Right kidney (tissue), 1 donor: ENCODE measurements at regions not wholly inside any gene's neighbourhood (a gene's known extent, or its start where the extent isn't known, plus 50 kb on each side); places are given as distances from the start of the nearest gene placed in this dataset.
A peak's percentile ranks its signal among the peaks of the same experiment; 100 is the strongest.
"Not testable (repeated sequence)": the region's sequence is repeated elsewhere in the genome, so short reads cannot be mapped to it uniquely, and the experiment has no call there.

Experiments used
- DNase-seq: peaks from one replicate; pipeline ENCODE4 v3.0.0-alpha.2; 2016

DNA sequence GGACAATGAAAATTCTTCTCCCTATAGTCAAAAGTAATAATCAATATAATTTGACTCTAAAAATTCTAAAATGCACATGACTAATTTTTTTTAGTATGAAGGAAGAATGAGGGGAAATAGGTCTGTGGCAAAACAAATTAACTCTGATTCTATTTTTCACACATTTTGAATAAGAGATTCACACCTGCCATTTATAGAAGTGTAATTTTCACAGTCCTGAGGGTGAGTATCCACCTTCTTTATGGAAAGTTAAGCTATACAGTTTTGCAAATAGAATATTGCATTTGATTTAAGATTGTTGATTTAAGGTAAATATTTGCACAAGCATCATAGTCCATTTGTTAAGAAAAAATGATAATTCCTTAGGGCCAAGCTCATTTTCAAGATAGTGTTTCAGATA, 417.7 kb downstream of the CHSY3 start:
- no peak for DNase-seq

DNA sequence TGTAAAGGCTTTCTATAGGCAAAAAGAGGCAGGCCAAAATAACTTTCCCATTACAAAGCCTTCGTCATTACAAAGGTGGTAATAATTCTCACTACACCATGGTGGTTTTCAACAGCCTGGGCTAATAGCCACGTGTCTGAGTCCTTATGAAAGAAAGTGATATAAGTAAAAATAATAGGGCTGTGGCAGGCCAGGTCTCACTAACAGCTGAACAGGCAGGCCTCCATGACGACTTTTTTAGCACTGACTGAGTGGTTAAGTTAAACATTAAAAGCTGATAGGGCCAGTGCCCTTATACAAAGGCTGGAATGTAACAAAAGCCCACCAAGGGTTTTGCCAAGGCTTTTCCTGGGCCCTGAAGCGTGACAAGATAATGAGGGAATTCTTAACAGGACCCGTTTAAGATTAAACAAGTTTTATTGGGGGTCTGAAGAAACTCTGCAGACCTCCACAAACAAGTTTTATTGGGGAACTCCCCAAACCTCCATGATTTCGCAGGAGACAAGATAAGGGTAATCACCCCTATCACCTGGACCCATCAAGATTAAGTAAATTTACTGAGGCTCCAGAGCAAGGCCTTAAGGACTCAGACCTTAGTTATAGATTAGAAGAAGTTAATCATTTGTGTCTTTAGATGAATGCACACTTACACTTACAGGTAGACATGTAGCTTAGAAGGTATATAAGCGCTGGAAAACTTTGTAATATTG, 412.9 kb downstream of the CHSY3 start:
- DNase-seq = peak; percentile 51

DNA sequence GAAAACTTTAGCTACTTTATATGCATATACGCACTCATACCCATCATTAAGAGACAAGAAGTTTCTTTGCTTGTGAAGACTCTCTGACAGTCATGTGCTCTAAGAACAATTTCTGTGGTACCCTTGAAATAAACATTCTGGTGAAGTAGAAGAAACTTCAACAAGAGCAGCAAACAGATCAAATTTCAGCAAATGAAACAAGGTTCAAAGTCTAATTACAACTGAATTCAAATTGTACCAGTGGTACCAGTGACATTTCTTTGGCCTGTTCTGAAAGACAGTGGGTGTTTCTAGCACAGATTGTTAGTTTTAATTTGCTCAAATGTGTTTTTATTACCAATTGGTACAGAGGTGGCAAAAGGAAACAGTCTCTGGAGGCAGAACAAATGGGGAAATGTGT, 391.0 kb downstream of the CHSY3 start:
- no peak for DNase-seq

DNA sequence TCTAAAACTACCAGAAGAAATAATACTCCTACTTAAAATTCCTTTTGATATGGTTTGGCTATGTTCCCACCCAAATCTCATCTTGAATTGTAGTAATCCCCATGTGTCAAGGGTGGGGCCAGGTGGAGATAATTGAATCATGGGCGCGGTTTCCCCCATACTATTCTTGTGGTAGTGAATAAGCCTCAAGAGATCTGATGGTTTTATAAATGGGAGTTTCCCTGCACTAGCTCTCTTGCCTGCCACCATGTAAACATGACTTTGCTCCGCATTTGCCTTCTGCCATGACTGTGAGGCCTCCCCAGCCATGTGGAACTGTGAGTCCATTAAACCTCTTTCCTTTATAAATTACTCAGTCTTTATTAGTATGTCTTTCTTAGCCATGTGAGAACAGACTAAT, 390.5 kb downstream of the CHSY3 start:
- not testable (repeated sequence) for DNase-seq

DNA sequence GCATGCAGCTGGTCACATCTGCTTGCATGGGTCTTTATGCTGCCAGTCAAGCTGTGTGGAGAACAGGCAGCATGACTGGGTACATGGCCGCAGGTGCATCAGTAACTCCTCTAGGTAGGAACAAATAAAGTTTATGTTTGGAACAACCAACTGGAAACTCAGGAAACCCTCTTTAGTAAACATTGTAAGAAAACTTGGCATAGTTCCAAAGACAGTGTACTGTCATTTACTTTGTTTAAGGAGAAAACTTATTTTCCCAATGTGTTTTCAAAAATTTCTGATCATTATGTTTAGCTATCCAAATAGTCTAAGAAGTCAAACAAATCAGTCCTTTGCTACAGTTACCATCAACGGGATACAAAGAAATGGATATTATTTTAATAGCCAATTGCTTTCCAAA, 386.0 kb downstream of the CHSY3 start:
- DNase-seq = no peak

DNA sequence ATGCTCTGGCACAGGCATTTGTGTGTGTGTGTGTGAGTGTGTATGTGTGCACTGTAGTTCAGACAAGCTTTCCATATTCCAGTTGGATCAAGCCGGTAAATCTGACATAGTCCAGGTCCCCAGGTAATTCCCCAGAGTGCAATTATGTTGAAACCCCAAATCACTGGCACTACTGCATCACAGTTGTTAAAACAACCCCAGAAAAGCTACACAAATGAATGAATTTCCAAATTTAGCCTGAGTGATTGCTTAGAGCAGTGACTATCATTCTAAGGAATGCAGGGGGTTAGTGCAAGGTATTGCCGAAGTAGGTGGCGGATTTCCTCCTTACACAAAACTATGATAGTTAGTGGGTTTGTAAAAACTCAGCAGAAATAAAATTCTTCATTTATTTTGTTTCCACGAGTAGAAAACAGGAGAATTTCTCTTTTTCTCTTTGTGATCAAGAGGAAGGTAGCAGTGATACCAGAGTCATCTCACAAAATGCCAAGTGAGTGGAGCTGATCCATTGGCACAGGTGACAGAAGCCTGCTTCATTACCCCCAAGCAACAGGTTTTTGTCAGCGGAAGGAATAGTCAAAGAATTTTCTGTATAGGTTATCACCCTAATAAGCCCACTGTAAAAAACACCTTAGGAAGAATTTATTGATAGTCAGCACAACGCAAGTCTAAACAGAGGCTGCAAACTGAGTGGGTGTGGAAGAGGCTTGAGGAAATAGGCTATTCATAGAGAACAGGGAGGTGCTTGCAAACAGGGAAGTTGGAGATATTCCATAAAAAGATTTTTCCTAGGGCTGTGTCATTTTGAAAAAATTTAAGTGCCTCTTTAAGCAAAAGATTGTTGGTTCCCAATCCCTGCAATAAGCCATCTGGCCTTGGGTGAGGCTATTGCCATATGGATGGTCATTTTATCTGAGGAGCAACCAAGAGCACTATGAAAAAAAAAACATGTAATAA, 385.1 kb downstream of the CHSY3 start:
- no peak for DNase-seq

DNA sequence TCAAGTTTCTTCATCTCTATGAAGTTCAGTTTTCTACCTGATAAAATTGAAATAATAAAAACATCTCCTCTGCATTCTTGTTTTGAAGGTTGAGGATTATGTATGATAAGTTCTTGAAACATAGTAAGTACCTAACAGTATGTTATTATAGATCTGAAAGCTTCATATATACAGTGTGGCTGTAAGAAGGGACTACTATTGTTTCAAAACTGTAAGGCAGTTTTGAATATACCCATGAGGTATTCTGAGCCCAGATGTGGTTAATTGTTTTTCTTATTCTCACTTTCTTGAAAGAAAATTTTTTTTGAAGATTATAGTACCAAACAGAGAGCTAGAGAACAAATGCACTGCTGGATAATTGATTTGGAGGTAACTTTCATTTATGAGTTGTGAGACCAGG, 383.2 kb downstream of the CHSY3 start:
- DNase-seq = no peak

DNA sequence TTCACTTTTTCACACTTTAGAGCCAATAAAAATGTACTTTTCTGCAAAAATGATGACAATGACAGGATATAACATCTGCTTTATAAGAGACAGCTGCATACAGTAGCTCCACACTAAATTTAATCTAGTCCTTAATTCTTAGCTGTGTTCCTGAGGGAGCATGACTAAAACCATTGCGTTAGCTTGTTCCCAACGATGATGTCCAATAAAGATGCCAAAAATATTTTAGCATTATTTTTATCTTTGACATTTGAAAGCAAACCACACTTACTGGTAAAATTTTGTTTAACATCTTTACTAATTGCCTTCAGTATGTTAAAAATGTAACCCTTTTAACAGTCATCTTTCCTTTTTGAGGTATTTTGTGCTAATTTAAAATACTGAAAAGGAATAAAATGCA, 382.7 kb downstream of the CHSY3 start:
- DNase-seq = no peak

DNA sequence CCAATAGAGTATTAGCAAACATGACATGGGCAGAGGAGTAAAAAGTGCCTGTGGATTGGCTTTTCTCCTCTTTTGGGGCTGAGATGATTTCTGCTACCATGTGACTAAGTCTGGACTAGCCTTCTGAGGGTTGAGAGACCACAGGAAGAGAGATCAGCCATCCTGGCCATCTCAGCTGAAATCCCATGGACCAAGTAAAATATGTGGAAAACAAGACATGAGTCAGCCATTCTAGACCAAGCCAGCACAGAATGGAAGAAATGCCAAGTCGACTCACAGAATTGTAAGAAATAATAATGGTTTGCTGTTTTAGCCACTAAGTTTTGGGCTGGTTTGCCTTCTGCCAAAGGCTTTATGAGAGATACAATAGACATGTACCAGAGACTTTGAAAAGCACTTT, 377.8 kb downstream of the CHSY3 start:
- DNase-seq = no peak

DNA sequence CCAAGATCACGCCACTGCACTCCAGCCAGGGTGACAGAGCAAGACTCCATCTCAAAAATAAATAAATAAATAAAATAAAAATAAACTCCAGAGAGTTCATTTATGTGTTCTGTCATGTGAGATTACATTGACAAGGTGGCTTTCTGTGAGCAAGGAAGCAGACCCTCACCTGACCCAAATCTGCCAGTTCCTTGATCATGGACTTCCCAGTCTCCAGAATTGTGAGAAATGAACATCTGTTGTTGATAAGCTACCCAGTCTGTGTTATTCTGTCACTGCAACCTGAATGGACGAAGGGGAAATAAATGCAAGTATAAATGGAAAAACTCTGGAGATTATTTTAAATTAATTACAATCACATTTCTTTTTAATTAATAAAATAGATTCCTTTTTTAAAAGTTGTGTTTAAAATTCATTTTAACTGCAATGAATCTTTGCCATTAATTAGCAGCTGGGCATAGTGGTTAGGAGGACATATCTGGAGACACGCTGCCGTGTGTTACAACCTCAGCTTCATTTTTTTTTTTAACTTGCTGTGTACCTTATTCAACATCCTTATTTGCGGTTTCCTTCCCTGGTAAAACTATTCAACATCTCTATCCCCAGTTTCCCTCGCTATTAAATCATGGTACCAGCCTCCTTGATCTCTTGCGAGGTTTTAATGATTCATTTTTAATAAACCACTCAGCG, 376.4 kb downstream of the CHSY3 start:
- no peak for DNase-seq

DNA sequence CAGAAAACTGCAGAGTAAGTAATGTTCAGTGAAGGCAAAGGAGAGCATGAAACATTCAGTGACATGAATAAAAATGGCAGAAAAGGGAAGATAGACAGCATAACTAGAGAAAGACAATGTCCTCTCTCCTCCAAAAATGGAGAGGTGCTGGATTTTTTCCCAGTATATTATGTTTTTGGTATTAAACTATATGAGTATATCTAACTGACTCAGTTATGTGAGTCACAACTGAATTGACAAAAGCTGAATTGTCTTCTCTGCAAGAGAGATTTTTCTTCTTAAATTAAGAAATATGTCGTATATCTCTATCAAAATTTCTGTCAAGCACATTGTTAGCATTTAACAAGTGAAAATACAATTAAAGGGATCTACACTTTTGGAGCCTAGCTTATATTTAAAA, 375.1 kb downstream of the CHSY3 start:
- DNase-seq = no peak

DNA sequence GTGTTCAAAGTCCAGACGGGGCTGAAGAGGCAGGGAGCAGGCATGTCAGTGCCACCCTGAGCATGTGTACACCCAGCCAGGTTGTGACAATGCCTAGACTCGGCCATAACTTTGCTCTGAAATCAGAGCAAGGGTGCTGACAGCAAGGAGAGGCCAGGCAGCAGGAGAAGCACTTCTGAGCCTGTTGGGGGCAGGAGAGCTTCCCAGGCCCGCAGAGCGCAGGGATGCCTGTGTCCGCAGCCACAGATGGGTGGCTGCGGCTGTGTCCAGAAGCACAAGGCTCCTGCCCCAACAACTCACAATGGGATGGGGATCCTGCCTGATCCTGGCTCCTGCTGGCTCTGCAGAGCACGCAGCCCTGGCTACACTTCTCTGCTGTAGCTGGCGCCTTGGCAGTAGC, 373.9 kb downstream of the CHSY3 start:
- DNase-seq = no peak

DNA sequence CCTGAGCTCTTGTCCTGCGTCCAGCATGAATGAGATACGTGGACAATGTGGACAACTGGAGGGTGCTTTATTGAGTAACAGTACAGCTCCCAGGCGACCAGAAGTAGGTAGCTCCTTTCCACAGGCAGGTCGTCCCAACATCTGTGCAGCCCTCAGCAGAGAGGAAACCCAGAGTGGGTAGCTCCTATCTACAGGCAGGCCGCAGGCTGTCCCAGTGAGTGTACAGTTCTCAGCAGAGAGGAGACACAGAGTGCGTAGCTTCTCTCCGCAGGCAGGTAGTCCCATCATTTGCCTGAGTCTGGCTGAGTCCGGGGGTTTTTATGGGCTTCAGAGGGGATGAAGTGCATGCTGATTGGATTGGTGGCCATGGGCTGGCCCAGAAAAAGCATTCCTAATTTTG, 373.3 kb downstream of the CHSY3 start:
- no peak for DNase-seq

DNA sequence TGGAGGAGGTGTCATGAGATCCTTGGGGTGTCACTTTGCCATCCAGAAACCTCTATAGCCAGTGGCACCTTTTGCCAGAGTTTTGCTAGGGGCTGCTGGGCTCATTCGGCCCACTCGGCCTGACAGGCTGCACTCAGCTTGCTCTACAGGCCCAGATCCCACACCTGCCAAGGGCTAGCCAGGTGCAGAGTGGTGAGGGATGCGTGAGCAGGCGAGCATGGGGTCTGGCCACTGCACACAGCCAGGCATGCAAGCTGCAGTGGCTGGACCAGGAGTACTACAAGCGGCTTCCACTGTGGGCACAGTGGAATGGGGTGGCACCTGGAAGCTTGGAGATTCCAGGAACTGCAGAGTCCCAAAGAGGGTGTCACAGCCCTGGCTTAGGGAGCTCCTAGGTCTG, 372.7 kb downstream of the CHSY3 start:
- no peak for DNase-seq

DNA sequence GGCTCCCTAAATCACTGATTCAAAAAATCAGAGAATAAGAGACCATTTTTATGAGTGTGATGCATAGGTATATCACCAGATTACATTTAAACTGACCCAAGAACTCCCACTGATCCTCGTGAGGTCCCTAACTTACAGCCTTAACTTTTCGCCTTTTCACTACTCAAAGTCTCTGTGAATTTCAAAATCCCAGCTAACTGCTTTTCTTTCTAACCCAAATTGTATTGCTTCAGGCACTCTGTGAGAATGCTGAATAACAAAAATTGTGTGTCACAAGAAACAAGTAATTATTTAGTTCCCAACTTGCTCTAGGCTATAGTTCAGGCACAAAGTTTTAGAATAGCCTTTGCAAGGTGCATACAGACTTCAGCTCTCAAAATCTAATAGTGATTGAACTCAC, 368.6 kb downstream of the CHSY3 start:
- DNase-seq = no peak

DNA sequence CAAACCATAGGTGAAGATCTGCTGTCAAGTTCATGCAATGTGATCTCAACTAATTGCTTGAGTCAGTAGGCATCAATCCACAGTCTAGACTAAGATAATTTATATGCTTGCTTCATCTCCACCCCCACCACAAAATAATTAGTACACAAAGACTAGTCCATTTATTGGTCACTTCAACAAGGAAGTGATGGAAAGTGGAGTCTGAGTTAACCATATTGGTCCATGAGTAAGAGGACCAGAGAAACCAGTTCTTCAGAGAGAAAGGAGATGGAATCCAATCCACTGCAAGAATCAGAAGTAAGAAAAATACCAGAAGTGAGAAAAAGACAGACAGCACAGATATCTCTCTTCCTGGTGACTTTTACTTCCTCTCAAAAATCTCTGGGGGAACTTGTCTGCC, 366.5 kb downstream of the CHSY3 start:
- DNase-seq = no peak

DNA sequence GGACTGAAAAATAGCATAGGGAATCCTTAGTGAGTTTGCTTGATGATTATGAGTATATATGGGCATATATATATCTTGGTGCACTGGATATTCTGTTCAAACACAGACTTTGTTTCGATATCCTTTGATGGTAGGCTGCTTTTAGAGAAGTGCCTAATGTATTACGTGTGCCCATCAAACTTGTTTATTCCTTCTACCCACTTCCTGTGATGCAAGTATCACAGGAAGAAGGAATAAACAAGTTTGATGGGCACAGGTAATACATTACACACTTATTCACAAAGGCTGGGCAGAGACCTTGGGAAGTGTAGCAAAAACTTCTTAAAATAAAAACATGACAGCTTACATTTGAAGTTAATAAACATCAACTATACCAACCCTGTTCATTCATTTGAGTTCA, 364.2 kb downstream of the CHSY3 start:
- DNase-seq = no peak

DNA sequence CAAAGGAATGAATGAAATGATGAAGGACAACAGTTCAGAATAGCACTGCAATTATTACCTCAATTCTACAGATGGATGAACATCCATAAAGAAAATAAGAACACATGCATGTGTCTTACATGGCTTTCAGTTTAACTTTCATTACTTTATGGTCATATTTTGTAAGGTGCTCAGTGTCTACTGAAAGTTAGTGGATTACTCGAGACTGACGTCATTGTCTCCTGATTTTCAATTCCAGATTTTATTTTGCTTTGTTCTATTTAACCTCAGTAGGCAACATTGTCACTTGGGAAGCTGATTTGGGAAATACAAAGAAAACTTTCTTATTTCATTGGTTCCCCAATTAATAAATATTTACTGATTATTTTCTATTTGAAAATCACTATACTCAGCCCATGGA, 363.7 kb downstream of the CHSY3 start:
- DNase-seq = no peak

DNA sequence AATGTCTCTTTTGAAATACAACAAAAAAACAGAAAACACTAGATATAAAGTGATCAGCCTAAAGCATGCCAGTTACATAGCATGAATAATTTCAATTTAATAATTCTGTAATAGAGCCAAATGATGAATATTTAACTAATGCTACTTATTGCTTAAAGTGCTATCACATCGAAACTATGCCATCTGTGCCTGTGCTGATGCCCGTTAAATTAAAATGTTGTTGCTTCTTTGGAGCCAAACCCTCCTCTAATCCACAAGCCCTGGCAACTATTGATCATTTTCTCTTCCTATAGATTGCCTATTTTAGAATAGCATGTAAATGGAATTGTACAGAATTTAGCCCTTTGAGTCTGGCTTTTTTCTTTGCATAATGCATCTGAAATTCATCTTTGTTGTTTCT, 356.2 kb downstream of the CHSY3 start:
- DNase-seq = no peak

DNA sequence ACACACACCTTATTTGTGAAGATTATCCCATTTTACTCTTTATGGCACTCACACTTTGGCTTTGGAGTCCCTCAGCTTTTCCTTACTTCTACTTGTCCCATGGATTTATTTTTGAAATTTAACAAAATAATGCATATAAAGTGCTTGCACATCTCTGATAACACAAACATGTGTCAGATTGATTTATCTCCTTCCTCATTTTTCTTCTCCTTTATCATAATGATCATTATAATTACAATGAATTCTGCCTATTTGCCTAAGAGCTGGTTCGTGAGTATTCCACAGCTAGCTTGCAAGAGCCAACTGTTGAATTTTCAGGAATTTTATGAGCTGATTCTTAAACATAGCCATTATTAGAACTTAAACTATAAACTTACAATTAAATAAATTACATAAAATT, 347.7 kb downstream of the CHSY3 start:
- DNase-seq = no peak

DNA sequence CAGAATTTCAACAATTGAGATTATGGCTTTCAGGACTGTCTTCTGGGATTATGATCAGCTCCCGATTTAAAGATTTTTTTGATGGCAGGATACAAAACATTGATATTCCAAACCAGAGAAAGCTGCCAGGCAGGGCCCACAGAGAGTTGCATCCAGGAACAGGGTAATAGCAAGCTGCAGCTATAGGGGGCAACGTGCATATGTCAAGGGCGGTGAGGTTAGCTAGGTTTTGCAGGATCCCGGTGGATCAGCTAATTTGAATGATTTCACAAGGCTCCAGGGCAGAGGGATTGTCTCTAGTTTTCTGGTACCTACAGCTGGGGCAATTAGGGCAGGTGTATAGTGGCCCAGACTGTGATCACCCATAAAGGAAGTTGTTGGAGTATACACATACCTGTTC, 339.4 kb downstream of the CHSY3 start:
- no peak for DNase-seq

DNA sequence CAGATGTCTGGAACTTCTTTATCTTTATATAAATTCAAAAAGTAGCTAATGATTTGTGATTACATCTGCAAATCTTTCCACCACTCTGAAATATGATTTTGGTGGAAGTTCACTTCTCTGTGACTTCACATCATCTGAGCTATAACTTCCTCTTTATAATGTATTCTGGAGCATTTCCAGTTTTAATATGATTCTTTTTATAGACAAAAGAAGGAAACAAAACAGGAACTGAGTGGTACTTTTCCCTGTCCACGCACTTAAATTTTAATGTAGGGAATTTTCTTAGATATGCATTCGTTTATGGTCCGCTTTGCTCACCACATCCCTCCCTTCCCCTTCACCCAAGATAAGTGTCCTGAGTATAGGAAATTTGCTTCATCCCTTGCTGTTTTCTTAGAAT, 333.5 kb downstream of the CHSY3 start:
- DNase-seq = no peak
